HG03378 (cell line): ENCODE measurements at regions not wholly inside any gene's neighbourhood (a gene's known extent, or its start where the extent isn't known, plus 50 kb on each side); places are given as distances from the start of the nearest gene placed in this dataset.
A peak's percentile ranks its signal among the peaks of the same experiment; 100 is the strongest.
"Not testable (repeated sequence)": the region's sequence is repeated elsewhere in the genome, so short reads cannot be mapped to it uniquely, and the experiment has no call there.

Source experiments
- ATAC-seq: cut with Tn5 transposase; IDR thresholded peaks from one replicate; pipeline ENCODE4 v1.9.1; 2021; ENCODE audit warnings: mild to moderate bottlenecking, moderate library complexity; ENCODE audit not compliant: unreplicated experiment

DNA sequence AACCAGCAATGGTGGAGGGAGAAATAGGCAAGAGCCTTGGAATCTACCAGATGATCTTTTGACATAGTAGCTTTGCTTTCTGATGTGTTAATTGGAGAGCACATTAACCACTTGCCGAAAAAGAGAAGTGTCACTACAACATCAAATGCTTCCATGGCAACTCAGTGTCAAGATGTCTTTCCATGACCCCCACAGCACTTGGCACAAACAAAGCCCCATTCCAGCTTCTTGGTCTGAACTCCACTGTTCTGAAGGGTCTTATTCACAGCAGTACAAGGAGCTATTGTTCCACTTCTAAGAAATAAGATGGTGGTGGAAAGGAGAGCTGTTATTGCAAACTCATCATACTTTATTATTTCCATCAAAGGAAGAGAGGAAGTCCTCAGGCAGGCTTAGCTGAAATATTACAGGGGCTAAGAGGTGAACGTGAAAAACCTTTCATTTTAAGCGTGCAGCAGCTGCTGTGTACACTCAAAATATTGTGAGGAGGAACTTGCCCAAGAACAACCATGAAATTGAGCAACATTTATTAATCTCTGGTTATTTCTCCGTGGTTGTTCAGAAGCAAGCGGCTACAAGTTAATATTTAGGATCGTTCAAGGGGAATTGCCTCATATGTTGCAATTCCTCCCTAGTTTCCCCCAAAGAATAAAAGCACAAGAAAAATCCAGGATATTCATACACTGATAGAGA is 354.8 kb upstream of the CELF2 start:
- no peak for ATAC-seq

DNA sequence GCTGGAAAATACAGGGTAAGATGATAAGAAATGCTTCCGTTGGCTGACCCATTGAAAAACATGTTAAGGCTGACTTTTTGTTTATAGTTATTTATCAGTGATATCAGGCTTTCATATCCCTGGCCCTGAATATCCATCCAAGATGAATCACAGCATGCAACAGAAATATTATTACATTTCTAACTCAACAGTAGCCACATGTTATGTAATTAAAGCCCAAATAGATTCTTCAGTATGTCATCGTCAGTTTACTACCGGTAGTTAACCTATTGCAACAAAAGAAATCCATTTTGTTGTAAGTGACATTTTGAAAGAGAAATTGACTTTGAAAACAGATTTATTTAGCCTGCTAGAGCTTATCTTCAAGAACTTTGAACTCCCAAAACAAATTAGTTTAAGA is 354.1 kb upstream of the CELF2 start:
- no peak for ATAC-seq

DNA sequence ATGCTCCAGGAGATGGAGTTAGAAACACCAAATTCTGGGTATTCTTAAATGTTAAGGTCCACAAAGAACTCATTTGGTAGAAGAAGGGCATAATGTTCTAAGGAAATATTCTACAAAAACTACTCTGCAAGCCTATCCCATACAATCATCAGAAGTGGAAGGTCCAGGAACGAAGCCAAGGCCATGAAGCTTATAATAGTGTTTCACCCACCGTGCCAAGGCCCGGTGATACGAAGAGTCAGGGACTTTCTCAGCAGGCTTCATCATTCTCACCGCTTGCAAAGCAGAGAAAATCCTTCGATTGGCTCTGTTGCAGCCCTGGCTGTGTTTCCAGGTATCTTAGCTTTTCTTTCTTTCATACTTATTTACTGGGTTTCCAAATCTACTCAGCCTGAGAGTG is 351.9 kb upstream of the CELF2 start:
- no peak for ATAC-seq

DNA sequence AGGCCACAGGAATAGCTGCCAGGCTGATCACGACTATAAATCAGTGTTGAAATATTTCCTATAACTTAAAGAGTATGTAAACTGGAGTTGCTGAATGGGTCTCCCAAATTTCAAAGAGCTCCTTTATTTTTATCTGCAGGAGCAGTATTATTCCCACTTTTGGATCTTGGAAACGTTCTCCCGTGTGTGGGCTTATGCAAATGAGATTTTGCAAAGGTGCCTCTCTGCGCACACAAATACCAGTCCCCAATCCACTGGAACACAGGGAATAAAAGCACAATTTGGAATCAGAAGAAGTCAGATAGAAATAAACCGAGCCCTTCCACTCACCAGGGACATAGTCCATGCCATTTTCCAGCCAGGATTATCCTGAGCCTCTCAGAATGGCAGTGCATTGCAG is 350.2 kb upstream of the CELF2 start:
- ATAC-seq: no peak

DNA sequence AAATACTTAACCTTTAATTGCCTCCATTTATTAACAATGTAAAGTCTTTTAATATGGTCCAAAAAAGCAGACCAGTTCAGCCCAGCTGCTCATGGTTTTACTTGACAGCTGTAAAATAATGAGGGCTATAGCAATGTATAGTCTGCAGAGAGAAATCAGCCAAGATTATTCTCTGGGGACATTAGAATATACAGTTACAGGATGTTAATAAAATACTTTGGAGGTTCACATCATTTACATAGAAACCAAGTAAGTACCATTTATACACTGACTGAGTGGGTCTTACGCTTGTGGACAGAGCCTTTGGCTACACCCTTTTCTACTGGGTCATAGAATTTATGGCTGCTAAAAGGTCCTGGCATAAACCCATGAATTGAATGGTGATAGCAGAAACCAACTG is 340.7 kb upstream of the CELF2 start:
- no peak for ATAC-seq

DNA sequence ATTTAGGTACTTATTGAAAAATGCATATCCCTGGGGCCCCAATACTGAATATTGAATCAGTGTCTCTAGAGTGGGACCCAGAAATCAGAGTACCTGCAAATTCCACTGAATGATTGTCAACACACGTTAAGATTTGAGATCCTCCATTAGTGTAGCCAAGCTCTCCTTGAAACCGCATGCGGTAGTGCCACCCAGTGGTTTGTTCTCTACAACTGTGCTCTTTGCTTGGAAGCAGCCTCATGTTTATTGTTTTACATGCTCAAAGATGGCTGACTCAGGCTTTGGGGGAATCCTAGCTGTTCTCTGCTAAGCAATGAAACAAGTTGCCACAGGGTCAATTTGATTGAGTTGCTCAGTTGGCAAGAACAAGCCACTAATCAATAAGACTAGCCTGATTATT is 340.2 kb upstream of the CELF2 start:
- ATAC-seq: peak; percentile 87

DNA sequence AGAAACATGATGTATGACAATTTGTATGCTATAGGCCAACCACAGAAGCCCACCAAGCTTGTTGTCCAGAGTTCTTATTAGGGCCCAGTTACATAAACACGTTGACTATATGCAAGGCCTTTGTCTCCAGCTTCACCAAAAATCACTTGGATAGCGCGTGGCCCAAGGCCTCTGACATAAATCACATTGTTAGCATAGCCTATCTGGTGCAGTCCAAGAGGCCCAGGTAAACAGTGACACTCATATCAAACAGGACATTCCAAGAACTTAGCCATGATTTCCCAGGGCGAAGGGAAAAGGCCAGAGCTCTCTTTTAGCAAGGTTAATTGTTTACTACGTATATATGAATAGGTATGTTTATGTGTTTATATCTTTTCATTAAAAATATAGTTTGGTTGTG is 337.2 kb upstream of the CELF2 start:
- no peak for ATAC-seq

DNA sequence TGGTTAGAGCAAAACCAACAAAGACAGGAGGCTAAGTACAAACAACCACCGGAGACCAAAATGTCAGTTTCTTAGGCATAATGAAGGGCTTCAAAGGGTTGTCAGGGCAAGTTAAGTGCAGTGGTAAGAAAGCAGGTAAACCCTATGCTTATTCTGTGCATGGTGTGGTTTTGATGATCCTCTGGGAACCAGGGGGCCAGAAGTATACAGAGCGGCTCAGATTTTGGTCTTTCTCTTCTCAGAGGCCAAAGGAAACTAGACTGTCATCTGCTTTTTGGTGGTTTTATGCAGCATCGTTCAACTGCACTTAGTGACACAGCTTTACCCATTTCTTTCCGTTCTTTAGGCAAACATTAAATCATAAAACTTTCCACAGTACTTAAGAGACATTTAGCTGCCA is 332.7 kb upstream of the CELF2 start:
- ATAC-seq: no peak

DNA sequence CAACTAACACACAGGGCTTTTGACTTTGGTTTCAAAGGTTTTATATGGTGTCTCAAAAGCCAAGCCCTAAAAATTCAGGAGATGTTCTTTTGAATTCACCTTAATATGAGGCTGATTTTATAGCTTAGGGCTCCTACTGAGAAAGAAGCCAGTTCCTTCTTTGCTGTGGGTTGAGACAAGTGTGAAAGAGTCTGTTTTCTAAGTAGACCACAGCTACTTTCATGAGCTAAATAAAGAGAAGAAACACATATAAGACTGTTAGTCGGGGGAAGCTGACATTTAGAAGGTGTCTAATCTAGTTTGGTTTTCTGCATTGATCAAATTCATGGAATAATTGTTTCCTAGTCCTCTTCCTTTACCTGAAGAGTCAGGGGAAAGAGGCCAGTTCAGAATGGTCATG is 332.1 kb upstream of the CELF2 start:
- ATAC-seq: peak; percentile 67

DNA sequence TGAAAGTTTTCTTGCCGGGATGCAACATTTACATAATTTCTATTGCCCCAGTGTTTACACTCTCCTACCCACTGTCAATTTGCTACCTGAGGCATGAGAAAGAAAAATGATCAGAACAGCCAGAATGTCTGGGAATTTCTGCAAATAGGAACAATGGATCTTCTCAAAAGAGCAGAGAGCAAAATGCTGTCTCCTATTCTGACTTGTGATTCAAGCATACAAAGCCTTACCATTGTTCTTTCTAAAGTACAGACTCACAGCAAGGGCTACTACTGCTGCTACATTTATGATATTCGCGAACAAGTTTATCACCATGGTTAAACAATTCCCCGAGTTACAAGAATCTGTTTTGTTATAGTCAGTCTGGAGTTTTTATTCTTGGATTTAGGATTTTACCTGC is 329.9 kb upstream of the CELF2 start:
- ATAC-seq: no peak

DNA sequence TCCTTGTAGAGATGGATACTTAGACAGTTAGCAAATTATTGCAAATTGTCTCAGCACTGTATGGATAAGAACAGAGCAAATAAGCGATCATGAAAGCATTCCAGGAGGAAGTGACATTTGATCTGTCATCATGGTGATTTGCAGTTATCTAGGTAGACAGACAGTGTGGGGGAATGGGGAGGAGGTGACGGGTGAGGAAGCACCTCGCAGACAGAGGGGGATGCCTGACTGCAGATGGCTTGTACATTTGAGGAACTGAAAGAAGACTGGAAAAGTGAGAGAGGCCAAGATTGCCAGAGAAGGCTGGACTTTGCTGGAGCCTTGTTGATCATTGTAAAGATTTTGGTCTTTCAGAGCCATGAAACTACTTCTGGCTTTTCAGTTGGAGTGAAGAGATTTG is 318.2 kb upstream of the CELF2 start:
- no peak for ATAC-seq

DNA sequence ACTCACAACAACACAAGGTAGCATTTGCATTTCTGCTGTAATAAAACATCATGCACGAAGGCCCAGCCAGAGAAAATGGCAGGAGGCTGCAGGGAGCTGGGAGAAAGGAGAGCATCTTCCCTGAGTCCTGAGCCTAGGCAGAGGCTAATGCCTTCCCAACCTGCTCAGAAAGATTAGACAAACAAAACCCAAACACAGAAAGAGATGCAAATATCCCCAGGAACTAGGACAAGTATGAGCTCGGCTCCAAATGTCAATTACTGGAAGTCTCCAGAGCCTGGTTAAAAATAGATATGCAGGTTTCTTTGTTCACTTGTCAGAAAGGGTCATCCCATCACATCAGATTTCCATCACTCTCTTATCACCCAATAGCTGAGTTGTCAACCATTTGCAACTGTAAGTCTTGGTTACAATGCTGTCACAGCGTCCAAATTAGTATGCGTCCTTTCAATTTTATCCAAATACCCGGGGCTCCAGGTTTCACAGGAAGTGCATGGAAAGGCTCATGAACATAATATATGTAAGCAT is 316.5 kb upstream of the CELF2 start:
- ATAC-seq: no peak

DNA sequence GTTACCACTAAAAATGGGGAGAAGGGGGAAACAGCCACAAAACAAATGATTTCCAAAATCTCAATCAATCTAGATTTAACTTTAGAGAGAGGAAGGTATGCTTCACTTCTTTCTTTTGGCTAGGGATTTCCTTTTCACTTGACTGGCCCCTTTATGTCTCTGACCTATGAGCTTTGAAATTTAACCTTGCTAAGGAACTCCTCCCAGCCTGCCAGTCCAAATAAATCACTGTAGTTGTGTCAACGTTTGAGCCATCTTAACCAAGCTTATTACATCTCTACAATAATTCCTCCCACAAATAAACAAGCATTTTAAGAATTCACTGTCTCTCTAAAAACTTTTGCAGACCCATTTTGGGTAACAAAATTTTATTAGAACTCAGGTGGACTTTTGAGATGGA is 315.5 kb upstream of the CELF2 start:
- ATAC-seq: no peak

DNA sequence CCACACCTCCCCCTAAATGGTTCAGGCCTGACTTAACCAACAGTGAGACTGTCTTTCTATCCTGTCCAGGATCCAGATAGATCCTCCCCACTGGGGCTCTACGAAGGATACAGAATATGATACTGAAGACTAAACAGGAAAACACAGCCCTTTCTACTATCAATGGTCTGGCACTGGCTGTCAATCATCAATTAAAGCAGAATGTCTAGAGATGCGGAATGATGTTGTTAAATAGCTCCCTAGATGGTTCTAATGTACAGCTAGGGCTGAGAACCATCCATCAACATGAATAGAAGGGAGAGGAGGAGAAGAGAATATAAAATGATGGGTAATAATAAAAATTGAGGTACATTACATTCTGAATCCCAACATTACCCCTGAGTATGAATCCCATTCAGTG is 314.3 kb upstream of the CELF2 start:
- no peak for ATAC-seq

DNA sequence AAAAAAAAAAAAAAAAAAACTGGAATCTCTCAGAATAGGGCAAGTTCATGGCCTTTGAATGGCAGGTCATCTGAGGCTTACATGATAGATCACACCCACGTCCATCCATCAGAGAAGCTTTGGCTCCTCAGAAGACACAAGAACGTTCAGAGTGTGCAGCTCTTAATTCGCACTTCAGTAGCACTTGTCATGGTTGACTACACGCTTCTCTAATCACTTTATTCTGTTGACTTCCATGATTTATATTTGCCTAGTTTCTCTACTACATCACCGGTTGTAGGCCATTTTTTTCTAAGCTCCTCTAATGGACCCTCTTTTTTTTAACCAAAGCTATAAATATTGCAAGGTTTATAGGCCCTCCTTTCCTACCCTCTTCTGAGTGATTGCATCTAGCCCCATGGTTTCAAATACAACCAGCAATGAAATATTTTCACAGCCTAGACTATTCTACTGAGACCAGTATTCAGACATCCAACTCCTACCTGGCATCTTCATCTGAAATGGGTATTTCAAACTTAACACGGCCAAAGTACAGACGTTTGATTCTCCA is 305.4 kb upstream of the CELF2 start:
- ATAC-seq: no peak

DNA sequence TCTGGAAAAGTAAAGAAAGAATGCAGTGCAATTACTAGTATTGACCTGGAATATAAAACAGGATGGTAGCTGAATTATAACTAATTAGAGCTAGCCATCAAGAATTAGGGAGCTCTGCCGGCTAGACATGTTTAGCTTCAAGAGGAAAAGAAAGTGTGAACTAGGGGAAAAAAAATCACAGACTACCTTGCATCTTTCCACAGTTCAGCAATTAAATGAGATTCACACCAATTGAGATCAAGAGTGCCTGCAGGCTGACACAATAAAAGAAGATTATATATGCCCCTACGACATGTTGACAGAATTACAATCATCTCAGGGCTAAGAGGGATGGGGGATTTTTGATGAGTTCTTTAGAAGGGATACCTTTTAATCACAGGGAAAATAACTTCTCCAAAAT is 303.3 kb upstream of the CELF2 start:
- ATAC-seq: no peak

DNA sequence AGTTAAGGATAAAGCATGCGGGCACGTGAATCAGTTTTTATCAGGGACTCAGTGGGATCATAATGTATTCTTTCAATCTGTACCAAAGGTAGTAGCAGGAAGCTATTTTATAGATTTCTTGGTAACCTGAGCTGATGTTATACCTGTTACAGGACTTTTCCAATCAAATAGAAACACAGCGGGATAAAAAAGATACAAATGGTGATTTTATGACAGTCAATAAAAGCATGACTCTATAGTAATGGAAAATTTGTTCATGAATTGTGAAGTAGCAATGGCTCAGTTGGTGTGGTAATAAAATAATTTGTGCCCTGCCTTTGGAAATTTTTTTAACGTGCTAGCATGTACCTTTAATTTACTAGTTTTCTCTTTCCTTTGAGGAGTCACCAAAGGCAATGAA is 300.7 kb upstream of the CELF2 start:
- no peak for ATAC-seq

DNA sequence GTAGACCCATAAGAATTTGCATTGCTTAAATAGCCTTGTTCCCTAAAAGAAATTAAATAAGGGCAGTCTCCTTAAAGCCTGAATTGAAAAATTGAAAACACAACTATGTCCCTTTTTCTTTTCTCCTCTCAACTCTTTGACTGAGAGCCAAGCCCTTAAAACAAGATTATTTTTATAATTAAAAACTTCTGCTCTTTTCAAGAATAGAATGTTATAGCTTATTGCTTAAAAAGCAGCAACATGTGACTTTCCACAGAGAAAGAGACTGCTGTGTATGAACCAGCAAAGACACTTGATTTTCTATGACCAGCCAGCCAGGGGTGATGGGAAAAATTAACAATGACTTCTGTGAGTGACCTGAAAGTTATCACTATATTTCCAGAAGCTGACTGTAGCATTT is 295.2 kb upstream of the CELF2 start:
- no peak for ATAC-seq

DNA sequence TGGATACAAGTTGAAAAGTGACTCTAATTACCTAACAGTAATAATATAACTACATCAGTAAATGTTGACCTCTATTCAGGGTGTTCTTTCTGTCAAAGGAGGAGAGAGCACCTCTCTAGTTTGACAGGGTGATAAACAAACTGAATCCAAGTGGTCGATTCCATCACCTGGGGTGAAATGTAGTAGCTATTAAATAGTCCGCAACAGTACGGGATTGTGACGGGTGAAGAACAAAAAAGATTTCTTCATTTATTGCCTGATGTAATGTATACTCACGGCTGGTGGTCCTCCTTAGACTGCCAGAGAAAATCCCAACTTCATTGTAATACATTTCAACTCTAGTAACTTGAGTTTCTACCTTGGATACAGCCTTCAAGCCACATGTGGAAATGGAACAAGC is 292.5 kb upstream of the CELF2 start:
- ATAC-seq: no peak

DNA sequence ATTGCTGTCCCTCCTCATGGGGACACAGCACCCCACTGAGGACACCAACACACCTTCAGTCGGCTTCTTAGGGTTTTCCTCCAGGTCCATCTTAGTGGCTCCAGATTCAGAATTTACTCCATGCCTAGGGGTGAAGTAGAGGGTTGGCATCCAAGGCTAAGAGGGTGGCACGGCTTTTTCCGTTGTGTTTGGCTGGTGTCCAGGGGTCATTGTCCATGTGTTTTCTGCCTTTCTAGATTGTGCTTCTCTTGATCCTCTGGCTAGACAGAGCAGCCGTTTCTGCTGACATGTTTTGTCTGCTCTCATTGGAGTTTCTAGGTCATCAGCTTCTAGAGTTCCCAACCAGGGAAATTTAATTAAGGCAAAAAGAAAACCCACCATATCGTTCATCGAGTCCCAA is 291.6 kb upstream of the CELF2 start:
- ATAC-seq: no peak

DNA sequence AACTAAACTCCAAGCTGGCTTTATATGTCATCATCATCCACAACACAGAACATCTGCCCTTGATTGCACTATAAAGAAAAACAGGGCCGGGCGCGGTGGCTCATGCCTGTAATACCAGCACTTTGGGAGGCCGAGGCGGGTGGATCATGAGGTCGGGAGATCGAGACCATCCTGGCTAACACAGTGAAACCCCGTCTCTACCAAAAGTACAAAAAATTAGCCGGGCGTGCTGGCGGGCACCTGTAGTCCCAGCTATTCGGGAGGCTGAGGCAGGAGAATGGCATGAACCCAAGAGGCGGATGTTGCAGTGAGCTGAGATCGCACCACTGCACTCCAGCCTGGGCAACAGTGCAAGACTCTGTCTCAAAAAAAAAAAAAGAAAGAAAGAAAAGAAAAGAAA is 290.3 kb upstream of the CELF2 start:
- not testable (repeated sequence) for ATAC-seq

DNA sequence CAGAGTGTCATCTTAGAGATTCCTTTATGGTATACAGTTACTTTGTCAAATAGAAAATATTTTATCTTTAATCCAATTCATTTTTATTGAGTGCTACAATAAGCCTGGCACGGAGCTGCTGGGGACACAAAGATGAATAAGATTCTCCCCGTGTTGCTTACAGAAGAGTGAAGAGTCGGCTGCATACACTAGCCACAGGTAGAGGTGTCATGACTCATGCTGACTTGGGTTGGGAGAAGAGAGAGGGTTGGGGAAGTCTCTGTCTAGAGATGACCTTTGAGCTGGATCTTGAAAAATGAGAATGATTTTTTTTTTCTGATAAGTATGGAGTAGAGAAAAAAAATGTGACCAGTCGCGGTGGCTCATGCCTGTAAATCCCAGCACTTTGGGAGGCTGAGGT is 289.9 kb upstream of the CELF2 start:
- no peak for ATAC-seq

DNA sequence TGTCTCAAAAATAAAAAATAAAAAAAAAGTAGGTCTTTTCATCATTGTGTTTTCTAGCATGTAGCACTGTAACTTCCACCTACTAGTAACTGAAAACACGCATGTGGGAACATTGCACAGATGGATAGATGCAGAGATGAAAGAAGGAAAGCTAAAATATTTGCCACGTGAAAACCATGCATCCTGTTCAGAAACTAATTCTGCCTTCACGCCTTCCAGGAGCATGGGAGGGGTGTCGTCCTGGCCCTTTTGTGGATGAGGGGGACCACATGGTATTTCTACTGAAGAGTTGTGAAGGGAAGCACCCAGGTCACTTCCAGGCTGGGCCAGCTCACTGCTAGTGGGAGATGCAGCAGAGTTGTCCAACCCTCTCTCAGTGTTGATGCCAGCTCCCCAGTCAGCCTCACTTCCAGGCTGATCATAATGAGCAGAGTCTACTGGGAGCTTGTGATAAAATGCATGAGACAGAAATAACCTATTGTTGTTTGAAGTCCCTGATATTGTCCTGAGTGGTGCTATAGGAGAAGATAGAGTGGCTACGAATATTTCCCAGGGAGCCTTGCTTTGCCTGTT is 287.1 kb upstream of the CELF2 start:
- no peak for ATAC-seq
